Thyroid gland (tissue), 4 donors: ENCODE measurements at regions not wholly inside any gene's neighbourhood (a gene's known extent, or its start where the extent isn't known, plus 50 kb on each side); places are given as distances from the start of the nearest gene placed in this dataset.
"Not testable (repeated sequence)": the region's sequence is repeated elsewhere in the genome, so short reads cannot be mapped to it uniquely, and the experiment has no call there.

Experiments
- POLR2A ChIP-seq, 2 donors: fragments of 450-650 bp; IDR thresholded peaks; one replicate each; pipeline ENCODE4 v1.6.1; 2017; ENCODE audit warnings: antibody characterized with exemption in 2 of 2, mild to moderate bottlenecking in 2 of 2, moderate library complexity in 1 of 2
- TF ChIP-seq, protein P1 (sequence below), 6 experiments: fragments of 200-600 bp in 3 of 6; fragments of 450-650 bp in 3 of 6; sonication (generic) in 3 of 6; IDR thresholded peaks; one replicate each; pipeline ENCODE4 v1.5.1; 2016 to 2019; ENCODE audit warnings: antibody characterized with exemption in 6 of 6, mild to moderate bottlenecking in 2 of 6, inconsistent platforms in 1 of 6, moderate library complexity in 1 of 6

- TF ChIP-seq, protein P1, sequence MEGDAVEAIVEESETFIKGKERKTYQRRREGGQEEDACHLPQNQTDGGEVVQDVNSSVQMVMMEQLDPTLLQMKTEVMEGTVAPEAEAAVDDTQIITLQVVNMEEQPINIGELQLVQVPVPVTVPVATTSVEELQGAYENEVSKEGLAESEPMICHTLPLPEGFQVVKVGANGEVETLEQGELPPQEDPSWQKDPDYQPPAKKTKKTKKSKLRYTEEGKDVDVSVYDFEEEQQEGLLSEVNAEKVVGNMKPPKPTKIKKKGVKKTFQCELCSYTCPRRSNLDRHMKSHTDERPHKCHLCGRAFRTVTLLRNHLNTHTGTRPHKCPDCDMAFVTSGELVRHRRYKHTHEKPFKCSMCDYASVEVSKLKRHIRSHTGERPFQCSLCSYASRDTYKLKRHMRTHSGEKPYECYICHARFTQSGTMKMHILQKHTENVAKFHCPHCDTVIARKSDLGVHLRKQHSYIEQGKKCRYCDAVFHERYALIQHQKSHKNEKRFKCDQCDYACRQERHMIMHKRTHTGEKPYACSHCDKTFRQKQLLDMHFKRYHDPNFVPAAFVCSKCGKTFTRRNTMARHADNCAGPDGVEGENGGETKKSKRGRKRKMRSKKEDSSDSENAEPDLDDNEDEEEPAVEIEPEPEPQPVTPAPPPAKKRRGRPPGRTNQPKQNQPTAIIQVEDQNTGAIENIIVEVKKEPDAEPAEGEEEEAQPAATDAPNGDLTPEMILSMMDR (IDR thresholded peaks at IDR 0.05): not testable (repeated sequence)
- not testable (repeated sequence) for TF ChIP-seq POLR2A (IDR thresholded peaks at IDR 0.05)
Observed at GRCh38 chr6:14561563-14561962, 444.0 kb downstream of the CD83 start.
